ENCODE measurements at regions not wholly inside any gene's neighbourhood (a gene's known extent, or its start where the extent isn't known, plus 50 kb on each side); places are given as distances from the start of the nearest gene placed in this dataset.

- TF ChIP-seq POLR2A (IDR thresholded peaks at IDR 0.05; ENCODE audit: low read depth) (no peak), EP300 (IDR thresholded peaks at IDR 0.05) (no peak), POLR2AphosphoS5 (IDR thresholded peaks at IDR 0.05) (no peak), CTCF (IDR thresholded peaks at IDR 0.05) (no peak)
- 76% methylated on average over 2 of the region's 2 CpGs for WGBS
- Histone ChIP-seq H3K4me3 (no peak overlapping the region), H3K36me3 (no peaks in the 10 kb centered on the region), H3K27me3 (no peaks in the 10 kb centered on the region), H3K27ac (replicated peaks in 1 of 4) (no peak overlapping the region), H3K4me1 (no peaks in the 10 kb centered on the region), H3K9me3 (no peaks in the 10 kb centered on the region)
- intact Hi-C loops (cut with DNase I): no loop called here
- no peak for DNase-seq (ENCODE audit: extremely low spot score)
Measured at GRCh38 chr6:23145781-23146180, 576.4 kb downstream of the HDGFL1 start.

DNA sequence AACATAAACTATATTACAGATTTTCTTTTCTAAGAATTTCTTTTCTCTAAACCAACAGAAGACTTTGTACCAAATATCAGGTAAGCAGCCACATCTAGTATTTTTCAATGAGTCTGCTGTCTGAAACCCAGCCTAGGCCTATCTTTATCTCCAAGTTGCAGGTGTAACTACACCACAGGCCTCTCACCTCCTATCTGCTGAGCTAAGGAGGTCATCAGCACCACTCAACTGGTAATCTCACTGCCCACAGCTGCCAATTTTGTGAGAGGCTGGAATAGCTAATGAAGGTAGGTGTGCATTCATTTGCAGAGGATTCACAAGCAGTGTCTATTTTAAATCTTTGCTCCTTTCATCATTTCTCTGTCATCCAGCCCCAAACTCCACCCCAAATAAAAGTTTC is 584.8 kb downstream of the HDGFL1 start:
- Histone ChIP-seq H3K27me3 (no peaks in the 10 kb centered on the region), H3K36me3 (no peaks in the 10 kb centered on the region), H3K4me1 (no peaks in the 10 kb centered on the region), H3K27ac (replicated peaks in 1 of 4) (no peak overlapping the region), H3K4me3 (no peak overlapping the region), H3K9me3 (no peaks in the 10 kb centered on the region)
- TF ChIP-seq CTCF (IDR thresholded peaks at IDR 0.05) (no peak), EP300 (IDR thresholded peaks at IDR 0.05) (no peak), POLR2AphosphoS5 (IDR thresholded peaks at IDR 0.05) (no peak), POLR2A (IDR thresholded peaks at IDR 0.05; ENCODE audit: low read depth) (no peak)
- intact Hi-C loops (cut with DNase I): no loop called here
- DNase-seq (ENCODE audit: extremely low spot score): no peak

- 53% methylated on average over 1 of the region's 1 CpG for WGBS
- no peaks in the 10 kb centered on the region for H3K4me1 ChIP-seq
- H3K9me3 ChIP-seq: no peaks in the 10 kb centered on the region
- DNase-seq (ENCODE audit: extremely low spot score): no peak
- H3K36me3 ChIP-seq: no peaks in the 10 kb centered on the region
- no peak overlapping the region for H3K4me3 ChIP-seq
- no peak for TF ChIP-seq POLR2AphosphoS5 (IDR thresholded peaks at IDR 0.05)
- TF ChIP-seq CTCF (IDR thresholded peaks at IDR 0.05): no peak
- TF ChIP-seq EP300 (IDR thresholded peaks at IDR 0.05): no peak
- H3K27me3 ChIP-seq: no peaks in the 10 kb centered on the region
- no peak overlapping the region for H3K27ac ChIP-seq (replicated peaks in 1 of 4)
- intact Hi-C loops (cut with DNase I): no loop called here
Measured at GRCh38 chr6:23170049-23170448, 600.7 kb downstream of the HDGFL1 start.

DNA sequence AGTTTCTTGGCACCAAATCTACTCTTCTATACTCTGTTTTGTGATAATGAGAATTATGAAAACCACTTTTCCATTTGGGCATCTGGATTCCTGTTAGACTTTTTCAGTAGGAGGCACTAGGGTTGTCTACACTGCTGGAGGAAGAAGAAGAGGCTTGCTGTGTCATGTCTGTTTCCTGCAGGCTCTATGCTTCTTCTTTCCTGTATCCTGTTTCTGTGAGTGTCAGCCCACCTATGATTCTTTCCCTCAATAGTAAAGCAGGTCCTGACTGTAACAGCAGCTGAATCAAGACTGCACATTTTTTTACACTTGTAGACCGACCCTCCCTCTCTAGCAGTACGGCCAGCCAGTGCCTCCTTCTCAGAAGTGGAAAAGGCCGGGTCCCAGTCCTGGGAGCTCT is 603.9 kb downstream of the HDGFL1 start:
- WGBS: 50% methylated on average over 3 of the region's 3 CpGs
- intact Hi-C loops (cut with DNase I): no loop called here

More for the DNA sequence above, 603.9 kb downstream of the HDGFL1 start:
- Histone ChIP-seq H3K9me3 (no peaks in the 10 kb centered on the region), H3K4me3 (no peak overlapping the region), H3K27ac (replicated peaks in 1 of 4) (no peak overlapping the region), H3K4me1 (no peaks in the 10 kb centered on the region), H3K27me3 (no peaks in the 10 kb centered on the region), H3K36me3 (no peaks in the 10 kb centered on the region)
- no peak for DNase-seq (ENCODE audit: extremely low spot score)
- TF ChIP-seq POLR2A (IDR thresholded peaks at IDR 0.05; ENCODE audit: low read depth) (no peak), POLR2AphosphoS5 (IDR thresholded peaks at IDR 0.05) (no peak), CTCF (IDR thresholded peaks at IDR 0.05) (no peak), EP300 (IDR thresholded peaks at IDR 0.05) (no peak)

Data from esophagus muscularis mucosa (tissue), 4 donors.